Fibroblast of skin of abdomen (primary cell): ENCODE measurements at regions not wholly inside any gene's neighbourhood (a gene's known extent, or its start where the extent isn't known, plus 50 kb on each side); places are given as distances from the start of the nearest gene placed in this dataset.
"Not testable (repeated sequence)": the region's sequence is repeated elsewhere in the genome, so short reads cannot be mapped to it uniquely, and the experiment has no call there.

Source experiments
- DNase-seq: peaks from one replicate; pipeline ENCODE4 v3.0.0-alpha.2; 2013

- DNase-seq = peak; percentile 66
Observed at GRCh38 chr2:7094231-7094741, 177.1 kb downstream of the RNF144A start.

GRCh38 chr2:7096726-7097352 is 179.6 kb downstream of the RNF144A start:
- no peak for DNase-seq

GRCh38 chr2:7097353-7097895 is 180.2 kb downstream of the RNF144A start:
- peak; percentile 53 for DNase-seq

- no peak for DNase-seq
Observed at GRCh38 chr2:7098816-7099215, 181.6 kb downstream of the RNF144A start.

- not testable (repeated sequence) for DNase-seq
Observed at GRCh38 chr2:7099687-7100086, 182.5 kb downstream of the RNF144A start.

GRCh38 chr2:7102826-7103225 is 185.6 kb downstream of the RNF144A start:
- no peak for DNase-seq

- no peak for DNase-seq
Observed at GRCh38 chr2:7108792-7109532, 191.8 kb downstream of the RNF144A start.

GRCh38 chr2:7109533-7109885 is 192.3 kb downstream of the RNF144A start:
- DNase-seq = no peak

GRCh38 chr2:7111626-7112025 is 194.4 kb downstream of the RNF144A start:
- no peak for DNase-seq

- no peak for DNase-seq
Observed at GRCh38 chr2:7115364-7115763, 198.2 kb downstream of the RNF144A start.

GRCh38 chr2:7115906-7116305 is 198.7 kb downstream of the RNF144A start:
- DNase-seq = no peak

GRCh38 chr2:7116511-7116910 is 199.3 kb downstream of the RNF144A start:
- DNase-seq = no peak

GRCh38 chr2:7117076-7117475 is 199.9 kb downstream of the RNF144A start:
- DNase-seq = peak; percentile 13

- no peak for DNase-seq
Observed at GRCh38 chr2:7118606-7119131, 201.5 kb downstream of the RNF144A start.

- DNase-seq = peak; percentile 69
Observed at GRCh38 chr2:7119132-7119835, 202.1 kb downstream of the RNF144A start.

GRCh38 chr2:7121851-7122250 is 204.6 kb downstream of the RNF144A start:
- no peak for DNase-seq

- no peak for DNase-seq
Observed at GRCh38 chr2:7127156-7127555, 209.9 kb downstream of the RNF144A start.

GRCh38 chr2:7127687-7128086 is 210.5 kb downstream of the RNF144A start:
- no peak for DNase-seq

- DNase-seq = no peak
Observed at GRCh38 chr2:7131261-7131660, 214.0 kb downstream of the RNF144A start.

GRCh38 chr2:7132753-7133152 is 215.5 kb downstream of the RNF144A start:
- no peak for DNase-seq

- peak; percentile 28 for DNase-seq
Observed at GRCh38 chr2:7133521-7133920, 216.3 kb downstream of the RNF144A start.

- no peak for DNase-seq
Observed at GRCh38 chr2:7140306-7140705, 223.1 kb downstream of the RNF144A start.

GRCh38 chr2:7145707-7146106 is 228.5 kb downstream of the RNF144A start:
- no peak for DNase-seq
